Dendritic cell treated with granulocyte-macrophage colony-stimulating factor and Interleukin-4, amounts not matched to agents 40 ng/mL and 50 ng/mL, for 4 days (primary cell): ENCODE measurements at regions not wholly inside any gene's neighbourhood (a gene's known extent, or its start where the extent isn't known, plus 50 kb on each side); places are given as distances from the start of the nearest gene placed in this dataset.

Experiments
- H3K27ac Mint-ChIP-seq: one replicate; pipeline ENCODE4 v1.8.0; 2022; ENCODE audit warnings: mild to moderate bottlenecking, mixed read lengths
- H3K27me3 Mint-ChIP-seq: one replicate; pipeline ENCODE4 v1.8.0; 2022; ENCODE audit warnings: mild to moderate bottlenecking, mixed read lengths
- H3K36me3 Mint-ChIP-seq: one replicate; pipeline ENCODE4 v1.8.0; 2022; ENCODE audit warnings: low read depth, mixed read lengths
- H3K4me1 Mint-ChIP-seq: one replicate; pipeline ENCODE4 v1.8.0; 2022; ENCODE audit warnings: low read depth, mixed read lengths
- H3K4me3 Mint-ChIP-seq: one replicate; pipeline ENCODE4 v1.8.0; 2022; ENCODE audit warnings: mild to moderate bottlenecking, moderate library complexity, mixed read lengths
- H3K9me3 Mint-ChIP-seq: one replicate; pipeline ENCODE4 v1.8.0; 2022; ENCODE audit warnings: mixed read lengths
- intact Hi-C: fragments of 100-400 bp; cut with micrococcal nuclease; formaldehyde crosslinking; loops from one replicate; pipeline ENCODE4 v1.15.0; 2022

- peaks cover 13% of the 10 kb centered on the region for H3K9me3 Mint-ChIP-seq
- no peak overlapping the region for H3K27ac Mint-ChIP-seq
These were observed 94.4 kb upstream of the PRLR start for GRCh38 chr5:35324679-35325078.

GRCh38 chr5:35324201-35324600 is 93.9 kb upstream of the PRLR start:
- Mint-ChIP-seq H3K27ac (no peak overlapping the region), H3K9me3 (peaks cover 13% of the 10 kb centered on the region), H3K36me3 (no peaks in the 10 kb centered on the region), H3K4me1 (peaks cover 17% of the 10 kb centered on the region), H3K4me3 (no peak overlapping the region), H3K27me3 (no peaks in the 10 kb centered on the region)
- intact Hi-C loops = no loop called here

More at GRCh38 chr5:35324679-35325078, 94.4 kb upstream of the PRLR start:
- no peaks in the 10 kb centered on the region for H3K27me3 Mint-ChIP-seq
- H3K4me1 Mint-ChIP-seq = peaks cover 17% of the 10 kb centered on the region
- H3K4me3 Mint-ChIP-seq = no peak overlapping the region
- H3K36me3 Mint-ChIP-seq = no peaks in the 10 kb centered on the region
- intact Hi-C loops = no loop called here

GRCh38 chr5:35320029-35320428 is 89.7 kb upstream of the PRLR start:
- H3K4me3 Mint-ChIP-seq = no peak overlapping the region

GRCh38 chr5:35319333-35320002 is 89.2 kb upstream of the PRLR start:
- Mint-ChIP-seq H3K27me3 (no peaks in the 10 kb centered on the region), H3K4me3 (no peak overlapping the region), H3K27ac (no peak overlapping the region), H3K9me3 (peaks cover 15% of the 10 kb centered on the region), H3K36me3 (peaks cover 8% of the 10 kb centered on the region), H3K4me1 (peaks cover 8% of the 10 kb centered on the region)
- intact Hi-C loops = loop anchor here (10.0 kb wide), 1 partner anchor 105 kb away; no protein-coding TSS in a partner anchor

More at GRCh38 chr5:35320029-35320428, 89.7 kb upstream of the PRLR start:
- Mint-ChIP-seq H3K9me3 (peaks cover 15% of the 10 kb centered on the region), H3K27me3 (no peaks in the 10 kb centered on the region), H3K36me3 (peaks cover 8% of the 10 kb centered on the region), H3K27ac (no peak overlapping the region), H3K4me1 (peaks cover 7% of the 10 kb centered on the region)
- intact Hi-C loops = no loop called here

- no peak overlapping the region for H3K4me3 Mint-ChIP-seq
- H3K27ac Mint-ChIP-seq = peak overlapping the region; percentile 46
- intact Hi-C loops = loop anchor here (10.0 kb wide), 1 partner anchor 103 kb away; no protein-coding TSS in a partner anchor
- H3K36me3 Mint-ChIP-seq = peaks cover 8% of the 10 kb centered on the region
- no peaks in the 10 kb centered on the region for H3K27me3 Mint-ChIP-seq
- peaks cover 15% of the 10 kb centered on the region for H3K9me3 Mint-ChIP-seq
- peaks cover 17% of the 10 kb centered on the region for H3K4me1 Mint-ChIP-seq
These were observed 87.3 kb upstream of the PRLR start for GRCh38 chr5:35317586-35317985.

GRCh38 chr5:35316611-35317274 is 86.5 kb upstream of the PRLR start:
- Mint-ChIP-seq H3K4me1 (peaks cover 17% of the 10 kb centered on the region), H3K4me3 (no peak overlapping the region), H3K27me3 (no peaks in the 10 kb centered on the region), H3K36me3 (peaks cover 8% of the 10 kb centered on the region), H3K27ac (no peak overlapping the region), H3K9me3 (peaks cover 15% of the 10 kb centered on the region)
- intact Hi-C loops = loop anchor here (10.0 kb wide), 1 partner anchor 102 kb away; no protein-coding TSS in a partner anchor

GRCh38 chr5:35313291-35313690 is 83.0 kb upstream of the PRLR start:
- Mint-ChIP-seq H3K9me3 (peaks cover 11% of the 10 kb centered on the region), H3K27me3 (no peaks in the 10 kb centered on the region), H3K36me3 (peaks cover 7% of the 10 kb centered on the region), H3K4me1 (peaks cover 22% of the 10 kb centered on the region), H3K4me3 (no peak overlapping the region), H3K27ac (no peak overlapping the region)
- intact Hi-C loops = loop anchor here (10.0 kb wide), 1 partner anchor 98 kb away; no protein-coding TSS in a partner anchor

- Mint-ChIP-seq H3K4me1 (peaks cover 24% of the 10 kb centered on the region), H3K27me3 (no peaks in the 10 kb centered on the region), H3K36me3 (no peaks in the 10 kb centered on the region), H3K4me3 (no peak overlapping the region), H3K9me3 (peaks cover 1% of the 10 kb centered on the region), H3K27ac (no peak overlapping the region)
- intact Hi-C loops = loop anchor here (10.0 kb wide), 1 partner anchor 97 kb away; no protein-coding TSS in a partner anchor
These were observed 82.0 kb upstream of the PRLR start for GRCh38 chr5:35312267-35312666.

- H3K9me3 Mint-ChIP-seq = no peaks in the 10 kb centered on the region
- intact Hi-C loops = loop anchor here (10.0 kb wide), 1 partner anchor 95 kb away; no protein-coding TSS in a partner anchor
- no peak overlapping the region for H3K4me3 Mint-ChIP-seq
- no peaks in the 10 kb centered on the region for H3K27me3 Mint-ChIP-seq
- no peak overlapping the region for H3K27ac Mint-ChIP-seq
- H3K4me1 Mint-ChIP-seq = peaks cover 23% of the 10 kb centered on the region
- no peaks in the 10 kb centered on the region for H3K36me3 Mint-ChIP-seq
These were observed 79.3 kb upstream of the PRLR start for GRCh38 chr5:35309365-35310130.

- Mint-ChIP-seq H3K36me3 (no peaks in the 10 kb centered on the region), H3K9me3 (no peaks in the 10 kb centered on the region), H3K4me1 (peaks cover 13% of the 10 kb centered on the region), H3K27me3 (no peaks in the 10 kb centered on the region), H3K27ac (no peak overlapping the region), H3K4me3 (no peak overlapping the region)
- intact Hi-C loops = no loop called here
These were observed 78.1 kb upstream of the PRLR start for GRCh38 chr5:35308421-35308820.

- intact Hi-C loops = no loop called here
- Mint-ChIP-seq H3K4me3 (no peak overlapping the region), H3K4me1 (peaks cover 13% of the 10 kb centered on the region), H3K27me3 (no peaks in the 10 kb centered on the region), H3K36me3 (no peaks in the 10 kb centered on the region), H3K27ac (no peak overlapping the region), H3K9me3 (no peaks in the 10 kb centered on the region)
These were observed 76.6 kb upstream of the PRLR start for GRCh38 chr5:35306716-35307365.

- Mint-ChIP-seq H3K36me3 (no peaks in the 10 kb centered on the region), H3K4me1 (peaks cover 7% of the 10 kb centered on the region), H3K9me3 (no peaks in the 10 kb centered on the region), H3K4me3 (no peak overlapping the region), H3K27me3 (no peaks in the 10 kb centered on the region), H3K27ac (no peak overlapping the region)
- intact Hi-C loops = no loop called here
These were observed 75.2 kb upstream of the PRLR start for GRCh38 chr5:35305336-35306020.

GRCh38 chr5:35304291-35304690 is 74.0 kb upstream of the PRLR start:
- Mint-ChIP-seq H3K27ac (no peak overlapping the region), H3K4me1 (peaks cover 7% of the 10 kb centered on the region), H3K4me3 (no peak overlapping the region), H3K9me3 (no peaks in the 10 kb centered on the region), H3K36me3 (no peaks in the 10 kb centered on the region), H3K27me3 (no peaks in the 10 kb centered on the region)
- intact Hi-C loops = no loop called here
